Parathyroid adenoma (tissue), 2 donors: ENCODE measurements at regions not wholly inside any gene's neighbourhood (a gene's known extent, or its start where the extent isn't known, plus 50 kb on each side); places are given as distances from the start of the nearest gene placed in this dataset.

Source experiments
- H2AFZ ChIP-seq: fragments of 300-600 bp; sonication (generic); one replicate; pipeline ENCODE4 v1.7.0; 2017; ENCODE audit warnings: antibody characterized with exemption, mild to moderate bottlenecking
- H3K27ac ChIP-seq: fragments of 300-600 bp; sonication (generic); one replicate; pipeline ENCODE4 v1.7.0; 2017
- H3K27me3 ChIP-seq: fragments of 300-600 bp; sonication (generic); one replicate; pipeline ENCODE4 v1.7.0; 2017; ENCODE audit warnings: low read length; ENCODE audit not compliant: control insufficient read depth, insufficient read depth
- H3K36me3 ChIP-seq: fragments of 300-600 bp; sonication (generic); one replicate; pipeline ENCODE4 v1.7.0; 2017; ENCODE audit warnings: low read length; ENCODE audit not compliant: control insufficient read depth, insufficient read depth
- H3K4me1 ChIP-seq: fragments of 300-600 bp; sonication (generic); one replicate; pipeline ENCODE4 v1.7.0; 2017; ENCODE audit warnings: control low read depth
- H3K4me2 ChIP-seq: fragments of 300-600 bp; sonication (generic); one replicate; pipeline ENCODE4 v1.7.0; 2017; ENCODE audit warnings: low read length
- H3K4me3 ChIP-seq: fragments of 300-600 bp; sonication (generic); one replicate; pipeline ENCODE4 v1.7.0; 2017; ENCODE audit warnings: low read depth, low read length
- H3K79me2 ChIP-seq: fragments of 300-600 bp; sonication (generic); one replicate; pipeline ENCODE4 v1.7.0; 2017; ENCODE audit warnings: control low read depth
- H3K9ac ChIP-seq: fragments of 300-600 bp; sonication (generic); one replicate; pipeline ENCODE4 v1.7.0; 2017; ENCODE audit warnings: mild to moderate bottlenecking
- H3K9me3 ChIP-seq: fragments of 300-600 bp; sonication (generic); one replicate; pipeline ENCODE4 v1.7.0; 2017; ENCODE audit warnings: low read length; ENCODE audit not compliant: control insufficient read depth
- TF ChIP-seq, protein P1 (sequence below): fragments of 300-600 bp; sonication (generic); IDR thresholded peaks from one replicate; pipeline ENCODE4 v1.7.0; 2017; ENCODE audit warnings: antibody characterized with exemption, mild to moderate bottlenecking
- donor health status: primary hyperparathyroidism.

DNA sequence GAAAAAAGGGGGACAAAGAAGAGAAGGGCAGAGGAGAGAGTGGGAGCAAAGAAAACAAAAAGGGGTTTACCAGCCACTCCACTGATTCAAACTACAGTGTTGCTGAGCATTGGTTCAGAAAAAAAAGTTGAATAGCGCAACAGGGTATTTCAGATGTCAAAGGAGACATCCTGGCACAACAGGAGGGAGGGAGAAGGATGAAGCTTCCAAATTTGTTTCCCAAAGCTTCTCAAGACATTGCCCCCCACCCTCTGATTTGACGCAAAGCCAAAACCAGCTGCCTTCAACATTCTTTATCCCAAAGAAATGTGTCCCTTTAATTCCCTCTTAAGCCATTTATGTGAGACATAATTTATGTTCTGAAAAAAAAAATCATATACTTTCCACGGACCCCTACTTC, 105.5 kb upstream of the TNC start:
- Histone ChIP-seq H3K4me1 (no peaks in the 10 kb centered on the region), H3K27me3 (no peaks in the 10 kb centered on the region), H3K9me3 (no peaks in the 10 kb centered on the region), H3K4me3 (no peak overlapping the region), H3K9ac (no peak overlapping the region), H2AFZ (no peak overlapping the region), H3K79me2 (no peaks in the 10 kb centered on the region), H3K36me3 (no peaks in the 10 kb centered on the region), H3K4me2 (no peak overlapping the region), H3K27ac (no peak overlapping the region)
- TF ChIP-seq, protein P1, sequence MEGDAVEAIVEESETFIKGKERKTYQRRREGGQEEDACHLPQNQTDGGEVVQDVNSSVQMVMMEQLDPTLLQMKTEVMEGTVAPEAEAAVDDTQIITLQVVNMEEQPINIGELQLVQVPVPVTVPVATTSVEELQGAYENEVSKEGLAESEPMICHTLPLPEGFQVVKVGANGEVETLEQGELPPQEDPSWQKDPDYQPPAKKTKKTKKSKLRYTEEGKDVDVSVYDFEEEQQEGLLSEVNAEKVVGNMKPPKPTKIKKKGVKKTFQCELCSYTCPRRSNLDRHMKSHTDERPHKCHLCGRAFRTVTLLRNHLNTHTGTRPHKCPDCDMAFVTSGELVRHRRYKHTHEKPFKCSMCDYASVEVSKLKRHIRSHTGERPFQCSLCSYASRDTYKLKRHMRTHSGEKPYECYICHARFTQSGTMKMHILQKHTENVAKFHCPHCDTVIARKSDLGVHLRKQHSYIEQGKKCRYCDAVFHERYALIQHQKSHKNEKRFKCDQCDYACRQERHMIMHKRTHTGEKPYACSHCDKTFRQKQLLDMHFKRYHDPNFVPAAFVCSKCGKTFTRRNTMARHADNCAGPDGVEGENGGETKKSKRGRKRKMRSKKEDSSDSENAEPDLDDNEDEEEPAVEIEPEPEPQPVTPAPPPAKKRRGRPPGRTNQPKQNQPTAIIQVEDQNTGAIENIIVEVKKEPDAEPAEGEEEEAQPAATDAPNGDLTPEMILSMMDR, result no peak

DNA sequence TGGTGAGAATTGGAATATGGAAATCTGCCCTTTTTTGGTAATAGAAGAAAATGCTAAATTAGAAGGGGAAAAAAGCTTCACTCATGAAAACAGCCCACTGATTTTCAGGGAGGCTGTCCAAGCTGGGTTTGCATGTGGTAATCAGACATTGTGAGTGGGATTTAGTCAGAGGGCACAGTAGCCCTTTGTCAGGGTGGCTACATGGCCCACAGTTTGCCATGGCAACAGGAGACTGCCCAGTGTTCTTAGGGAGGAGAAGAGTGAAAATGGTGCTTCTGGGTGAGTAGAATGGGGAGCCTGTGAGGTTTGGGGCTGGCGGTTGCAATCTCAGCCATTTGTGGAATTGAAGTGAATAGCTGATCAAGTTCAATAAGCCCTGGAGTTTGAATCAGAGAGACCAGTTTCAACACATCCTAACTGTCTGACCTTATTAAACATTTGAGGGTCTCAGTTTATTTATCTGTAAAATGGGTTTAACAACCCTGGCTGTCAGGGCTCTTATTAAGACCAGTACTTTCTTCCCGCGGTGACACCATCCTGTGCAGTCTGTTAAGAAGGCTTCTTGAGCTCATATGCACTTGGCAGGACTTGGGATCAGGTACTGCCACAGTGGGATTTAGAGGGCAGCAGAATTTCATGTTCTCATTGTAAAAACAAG, 107.6 kb upstream of the TNC start:
- H3K79me2 ChIP-seq, result no peaks in the 10 kb centered on the region
- H3K27me3 ChIP-seq, result no peaks in the 10 kb centered on the region
- no peaks in the 10 kb centered on the region for H3K36me3 ChIP-seq
- no peak overlapping the region for H2AFZ ChIP-seq
- no peaks in the 10 kb centered on the region for H3K9me3 ChIP-seq
- TF ChIP-seq, protein P1, result no peak
- H3K4me1 ChIP-seq, result no peaks in the 10 kb centered on the region
- no peak overlapping the region for H3K27ac ChIP-seq
- no peak overlapping the region for H3K4me2 ChIP-seq
- no peak overlapping the region for H3K9ac ChIP-seq
- H3K4me3 ChIP-seq, result no peak overlapping the region

DNA sequence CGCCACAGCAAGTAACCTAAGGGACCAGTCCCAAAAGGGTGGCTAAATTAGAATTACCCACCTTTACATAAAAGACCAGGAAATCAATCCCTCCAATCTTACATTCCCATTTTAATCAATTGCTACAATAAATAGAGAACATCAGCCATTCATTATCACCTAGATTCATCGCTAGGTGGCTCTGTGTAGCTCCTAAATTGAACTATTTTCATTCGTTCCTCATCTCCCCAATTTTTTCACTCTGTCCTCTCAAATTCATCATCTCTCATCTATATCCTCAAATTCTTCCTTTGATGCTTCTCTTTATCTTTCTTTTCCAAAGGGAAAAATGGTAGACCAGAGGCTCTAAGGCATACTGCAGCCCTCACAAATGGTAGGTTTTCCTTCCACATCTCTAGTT, 108.2 kb upstream of the TNC start:
- Histone ChIP-seq H3K79me2 (no peaks in the 10 kb centered on the region), H3K36me3 (no peaks in the 10 kb centered on the region), H2AFZ (no peak overlapping the region), H3K27me3 (no peaks in the 10 kb centered on the region), H3K27ac (no peak overlapping the region), H3K9ac (no peak overlapping the region), H3K4me1 (no peaks in the 10 kb centered on the region), H3K4me3 (no peak overlapping the region), H3K9me3 (no peaks in the 10 kb centered on the region), H3K4me2 (no peak overlapping the region)
- TF ChIP-seq, protein P1, result no peak

- no peaks in the 10 kb centered on the region for H3K79me2 ChIP-seq
- no peak overlapping the region for H3K4me3 ChIP-seq
These were observed 111.5 kb upstream of the TNC start for GRCh38 chr9:115229496-115229895.

More at GRCh38 chr9:115229496-115229895, 111.5 kb upstream of the TNC start:
- TF ChIP-seq, protein P1, result no peak
- H2AFZ ChIP-seq, result no peak overlapping the region
- H3K4me1 ChIP-seq, result no peaks in the 10 kb centered on the region
- no peaks in the 10 kb centered on the region for H3K27me3 ChIP-seq
- H3K36me3 ChIP-seq, result no peaks in the 10 kb centered on the region
- no peaks in the 10 kb centered on the region for H3K9me3 ChIP-seq
- H3K27ac ChIP-seq, result no peak overlapping the region
- no peak overlapping the region for H3K4me2 ChIP-seq
- H3K9ac ChIP-seq, result no peak overlapping the region
